Parathyroid adenoma (tissue), 2 donors: ENCODE measurements at regions not wholly inside any gene's neighbourhood (a gene's known extent, or its start where the extent isn't known, plus 50 kb on each side); places are given as distances from the start of the nearest gene placed in this dataset.

ENCODE experiments used
- H2AFZ ChIP-seq: fragments of 300-600 bp; sonication (generic); one replicate; pipeline ENCODE4 v1.7.0; 2017; ENCODE audit warnings: antibody characterized with exemption, mild to moderate bottlenecking
- H3K27ac ChIP-seq: fragments of 300-600 bp; sonication (generic); one replicate; pipeline ENCODE4 v1.7.0; 2017
- H3K27me3 ChIP-seq: fragments of 300-600 bp; sonication (generic); one replicate; pipeline ENCODE4 v1.7.0; 2017; ENCODE audit warnings: low read length; ENCODE audit not compliant: control insufficient read depth, insufficient read depth
- H3K36me3 ChIP-seq: fragments of 300-600 bp; sonication (generic); one replicate; pipeline ENCODE4 v1.7.0; 2017; ENCODE audit warnings: low read length; ENCODE audit not compliant: control insufficient read depth, insufficient read depth
- H3K4me1 ChIP-seq: fragments of 300-600 bp; sonication (generic); one replicate; pipeline ENCODE4 v1.7.0; 2017; ENCODE audit warnings: control low read depth
- H3K4me2 ChIP-seq: fragments of 300-600 bp; sonication (generic); one replicate; pipeline ENCODE4 v1.7.0; 2017; ENCODE audit warnings: low read length
- H3K4me3 ChIP-seq: fragments of 300-600 bp; sonication (generic); one replicate; pipeline ENCODE4 v1.7.0; 2017; ENCODE audit warnings: low read depth, low read length
- H3K79me2 ChIP-seq: fragments of 300-600 bp; sonication (generic); one replicate; pipeline ENCODE4 v1.7.0; 2017; ENCODE audit warnings: control low read depth
- H3K9ac ChIP-seq: fragments of 300-600 bp; sonication (generic); one replicate; pipeline ENCODE4 v1.7.0; 2017; ENCODE audit warnings: mild to moderate bottlenecking
- H3K9me3 ChIP-seq: fragments of 300-600 bp; sonication (generic); one replicate; pipeline ENCODE4 v1.7.0; 2017; ENCODE audit warnings: low read length; ENCODE audit not compliant: control insufficient read depth
- CTCF ChIP-seq: fragments of 300-600 bp; sonication (generic); IDR thresholded peaks from one replicate; pipeline ENCODE4 v1.7.0; 2017; ENCODE audit warnings: antibody characterized with exemption, mild to moderate bottlenecking
- donor health status: primary hyperparathyroidism.

- Histone ChIP-seq H3K36me3 (no peaks in the 10 kb centered on the region), H3K79me2 (no peaks in the 10 kb centered on the region), H3K9me3 (no peaks in the 10 kb centered on the region), H2AFZ (no peak overlapping the region), H3K9ac (no peak overlapping the region), H3K4me2 (no peak overlapping the region), H3K27me3 (no peaks in the 10 kb centered on the region), H3K4me3 (no peak overlapping the region), H3K27ac (no peak overlapping the region), H3K4me1 (no peaks in the 10 kb centered on the region)
- no peak for TF ChIP-seq CTCF
These were observed 249.5 kb upstream of the SHH start for GRCh38 chr7:156061689-156062255.

- Histone ChIP-seq H3K27ac (no peak overlapping the region), H3K9ac (no peak overlapping the region), H3K4me3 (no peak overlapping the region), H3K27me3 (no peaks in the 10 kb centered on the region), H3K9me3 (no peaks in the 10 kb centered on the region), H2AFZ (no peak overlapping the region), H3K4me2 (no peak overlapping the region), H3K36me3 (no peaks in the 10 kb centered on the region), H3K4me1 (no peaks in the 10 kb centered on the region), H3K79me2 (no peaks in the 10 kb centered on the region)
- TF ChIP-seq CTCF: no peak
These were observed 248.7 kb upstream of the SHH start for GRCh38 chr7:156060925-156061324.

GRCh38 chr7:156059369-156059768, 247.1 kb upstream of the SHH start:
- no peak for TF ChIP-seq CTCF

GRCh38 chr7:156058248-156058647, 246.0 kb upstream of the SHH start:
- Histone ChIP-seq H2AFZ (no peak overlapping the region), H3K4me2 (no peak overlapping the region), H3K9ac (no peak overlapping the region), H3K4me1 (no peaks in the 10 kb centered on the region), H3K79me2 (no peaks in the 10 kb centered on the region), H3K27ac (no peak overlapping the region), H3K36me3 (no peaks in the 10 kb centered on the region), H3K9me3 (no peaks in the 10 kb centered on the region), H3K4me3 (no peak overlapping the region), H3K27me3 (no peaks in the 10 kb centered on the region)
- no peak for TF ChIP-seq CTCF

More at GRCh38 chr7:156059369-156059768, 247.1 kb upstream of the SHH start:
- no peaks in the 10 kb centered on the region for H3K27me3 ChIP-seq
- H3K79me2 ChIP-seq: no peaks in the 10 kb centered on the region
- no peak overlapping the region for H3K9ac ChIP-seq
- H3K36me3 ChIP-seq: no peaks in the 10 kb centered on the region
- H3K4me3 ChIP-seq: no peak overlapping the region
- no peak overlapping the region for H3K4me2 ChIP-seq
- H3K4me1 ChIP-seq: no peaks in the 10 kb centered on the region
- no peak overlapping the region for H2AFZ ChIP-seq
- H3K27ac ChIP-seq: no peak overlapping the region
- H3K9me3 ChIP-seq: no peaks in the 10 kb centered on the region

GRCh38 chr7:156056534-156056933, 244.3 kb upstream of the SHH start:
- no peak overlapping the region for H3K4me2 ChIP-seq
- no peak for TF ChIP-seq CTCF
- H2AFZ ChIP-seq: no peak overlapping the region
- H3K27ac ChIP-seq: no peak overlapping the region
- H3K9me3 ChIP-seq: no peaks in the 10 kb centered on the region
- no peak overlapping the region for H3K9ac ChIP-seq
- H3K27me3 ChIP-seq: no peaks in the 10 kb centered on the region
- H3K79me2 ChIP-seq: no peaks in the 10 kb centered on the region
- H3K36me3 ChIP-seq: no peaks in the 10 kb centered on the region
- no peak overlapping the region for H3K4me3 ChIP-seq
- H3K4me1 ChIP-seq: no peaks in the 10 kb centered on the region
